22Rv1 (cell line): ENCODE measurements at regions not wholly inside any gene's neighbourhood (a gene's known extent, or its start where the extent isn't known, plus 50 kb on each side); places are given as distances from the start of the nearest gene placed in this dataset.
A peak's percentile ranks its signal among the peaks of the same experiment; 100 is the strongest.

Experiments used
- H3K27ac ChIP-seq: fragments of 450-650 bp; 2 replicates; pipeline ENCODE4 v1.5.1; 2017
- CTCF ChIP-seq: fragments of 450-650 bp; IDR thresholded peaks from 2 replicates; pipeline ENCODE4 v1.5.1; 2017; ENCODE audit warnings: mild to moderate bottlenecking
- ZFX ChIP-seq: fragments of 450-650 bp; IDR thresholded peaks from 2 replicates; pipeline ENCODE4 v1.6.1; 2017; ENCODE audit warnings: antibody characterized with exemption, borderline replicate concordance

GRCh38 chr11:69918231-69918937 lies 99.2 kb upstream of the FGF3 start:
- TF ChIP-seq ZFX (no peak), CTCF (no peak)
- no peak overlapping the region for H3K27ac ChIP-seq

- H3K27ac ChIP-seq: no peak overlapping the region
- peak; percentile 95 for TF ChIP-seq CTCF
- TF ChIP-seq ZFX: no peak
These were observed 99.9 kb upstream of the FGF3 start for GRCh38 chr11:69918938-69919650.

DNA sequence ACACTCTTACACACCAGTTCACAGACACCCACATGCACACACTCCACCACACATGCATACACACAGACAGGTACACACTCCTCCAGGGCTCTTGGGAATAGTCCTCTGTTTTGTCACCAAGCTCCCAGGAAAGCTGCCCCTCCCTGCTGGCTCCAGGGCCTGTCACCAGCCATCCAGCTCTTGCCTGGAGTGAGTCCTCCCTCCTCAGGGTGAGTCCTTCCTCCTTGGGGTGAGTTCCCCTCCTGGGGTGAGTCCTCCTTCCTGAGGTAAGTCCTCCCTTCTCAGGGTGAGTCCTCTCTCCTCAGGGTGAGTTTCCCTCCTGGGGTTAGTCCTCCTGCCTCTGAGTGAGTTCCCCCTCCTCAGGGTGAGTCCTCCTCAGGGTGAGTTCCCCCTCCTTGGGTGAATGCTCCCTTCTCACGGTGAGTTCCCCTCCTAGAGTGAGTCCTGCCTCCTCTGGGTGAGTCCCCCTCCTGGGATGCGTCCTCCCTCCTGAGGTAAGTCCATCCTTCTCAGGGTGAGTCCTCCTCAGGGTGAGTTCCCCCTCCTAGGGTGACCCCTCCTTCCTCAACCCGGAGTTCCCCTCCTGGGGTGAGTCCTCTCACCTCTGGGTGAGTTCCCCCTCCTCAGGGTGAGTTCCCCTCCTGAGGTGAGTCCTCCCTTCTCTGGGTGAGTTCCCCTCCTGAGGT lies 100.6 kb upstream of the FGF3 start:
- TF ChIP-seq ZFX (no peak), CTCF (no peak)
- H3K27ac ChIP-seq: no peak overlapping the region

DNA sequence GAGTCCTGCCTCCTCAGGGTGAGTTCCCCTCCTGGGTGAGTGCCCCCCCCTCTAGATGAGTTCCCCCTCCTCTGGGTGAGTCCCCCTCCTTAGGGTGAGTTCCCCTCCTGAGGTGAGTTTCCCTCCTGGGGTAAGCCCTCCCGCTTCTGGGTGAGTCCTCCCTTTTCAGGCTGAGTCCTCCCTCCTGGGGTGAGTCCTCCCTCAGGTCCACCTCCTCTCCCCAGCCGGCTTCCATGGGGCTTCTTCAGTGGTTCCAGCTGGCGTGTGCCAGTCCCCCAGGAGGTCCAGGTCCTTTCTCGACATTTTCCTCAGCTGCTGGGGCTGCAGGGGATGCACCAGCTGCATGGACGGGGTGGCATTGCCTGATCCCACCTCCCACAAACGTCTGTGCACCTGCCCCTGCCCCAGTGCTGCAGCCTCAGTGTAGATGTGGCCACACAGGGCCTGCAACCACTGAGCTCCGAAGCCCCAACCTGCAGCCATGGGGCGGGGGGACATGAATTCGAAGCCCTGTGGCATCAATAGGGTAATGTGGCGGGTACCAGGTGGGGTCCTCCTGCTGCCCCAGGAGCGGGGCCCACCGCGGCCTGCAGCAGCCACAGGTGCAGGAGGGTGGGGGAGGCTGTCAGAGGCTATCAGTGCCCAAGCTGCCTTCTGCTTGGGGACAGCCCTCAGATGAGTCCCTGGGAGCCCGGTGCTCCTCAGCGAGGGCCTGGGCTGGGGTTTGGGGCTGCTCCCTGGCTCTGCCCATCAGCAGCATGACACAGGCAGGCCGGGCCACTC lies 101.3 kb upstream of the FGF3 start:
- TF ChIP-seq CTCF (no peak), ZFX (no peak)

DNA sequence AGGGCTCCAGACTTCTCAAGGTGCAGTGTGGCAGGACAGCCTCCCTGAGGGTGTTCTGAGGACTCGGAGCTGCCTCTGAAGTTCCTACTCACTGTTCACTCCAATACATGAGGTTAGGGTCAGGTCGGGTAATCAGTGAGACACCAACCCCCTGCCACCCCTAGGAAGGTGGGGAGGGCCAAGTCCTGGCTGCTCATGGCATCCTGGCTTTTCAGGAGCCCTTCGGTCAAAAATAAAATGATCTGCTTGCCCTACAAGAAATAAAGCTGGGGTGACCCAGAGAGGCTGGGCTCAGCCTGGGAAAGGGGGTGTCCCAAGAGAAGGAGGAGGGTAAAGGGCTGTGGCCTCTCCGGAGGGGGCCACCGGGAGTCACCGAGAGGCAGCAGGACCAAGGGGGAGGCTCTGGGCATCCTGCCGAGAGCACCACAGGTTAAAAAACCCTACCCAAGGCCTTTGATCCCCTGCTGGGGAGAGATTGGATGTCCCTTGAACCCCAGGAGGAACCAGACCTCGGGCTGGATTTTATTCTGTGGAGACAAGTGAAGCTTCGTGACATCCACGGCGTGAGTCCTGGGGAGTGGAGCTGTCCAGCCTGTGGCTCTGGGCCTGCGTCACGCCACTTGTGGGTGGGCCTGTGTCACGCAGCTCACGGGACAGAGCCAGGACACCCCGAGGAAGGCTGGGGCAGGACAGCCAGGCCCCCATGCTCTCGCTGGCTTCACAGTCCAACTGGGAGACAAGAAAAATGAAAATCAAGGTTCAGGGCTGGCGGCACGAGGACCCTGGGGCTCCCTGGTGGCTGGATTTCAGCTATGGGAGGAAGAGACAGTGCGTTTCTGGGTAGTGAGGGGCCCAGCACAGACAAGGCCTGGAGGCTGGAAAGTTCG lies 102.2 kb upstream of the FGF3 start:
- H3K27ac ChIP-seq: no peak overlapping the region

More for the DNA sequence above, 101.3 kb upstream of the FGF3 start:
- H3K27ac ChIP-seq: no peak overlapping the region

More for the DNA sequence above, 102.2 kb upstream of the FGF3 start:
- no peak for TF ChIP-seq CTCF
- no peak for TF ChIP-seq ZFX
